HEK293T (cell line): ENCODE measurements at regions not wholly inside any gene's neighbourhood (a gene's known extent, or its start where the extent isn't known, plus 50 kb on each side); places are given as distances from the start of the nearest gene placed in this dataset.

Source experiments
- ARNT ChIP-seq: fragments of 450-650 bp; IDR thresholded peaks from 2 replicates; pipeline ENCODE4 v1.6.1; 2017; ENCODE audit warnings: mild to moderate bottlenecking
- BHLHE40 ChIP-seq: fragments of 450-650 bp; IDR thresholded peaks from 2 replicates; pipeline ENCODE4 v1.6.1; 2016; ENCODE audit warnings: mild to moderate bottlenecking, moderate library complexity, borderline replicate concordance
- FOXK2 ChIP-seq: fragments of 450-650 bp; IDR thresholded peaks from 2 replicates; pipeline ENCODE4 v1.6.1; 2016; ENCODE audit warnings: mild to moderate bottlenecking
- PKNOX1 ChIP-seq: fragments of 450-650 bp; IDR thresholded peaks from 2 replicates; pipeline ENCODE4 v1.6.1; 2016
- SP1 ChIP-seq: fragments of 450-650 bp; IDR thresholded peaks from 2 replicates; pipeline ENCODE4 v1.6.1; 2017
- TARDBP ChIP-seq: fragments of 450-650 bp; IDR thresholded peaks from 2 replicates; pipeline ENCODE4 v1.6.1; 2016

GRCh38 chr5:68033961-68034571, 181.5 kb upstream of the PIK3R1 start:
- TF ChIP-seq FOXK2, result no peak
- no peak for TF ChIP-seq TARDBP
- TF ChIP-seq SP1, result no peak
- TF ChIP-seq ARNT, result no peak
- TF ChIP-seq BHLHE40, result no peak
- no peak for TF ChIP-seq PKNOX1
